HEK293T (cell line): ENCODE measurements at regions not wholly inside any gene's neighbourhood (a gene's known extent, or its start where the extent isn't known, plus 50 kb on each side); places are given as distances from the start of the nearest gene placed in this dataset.

Experiments used
- ARNT ChIP-seq: fragments of 450-650 bp; IDR thresholded peaks from 2 replicates; pipeline ENCODE4 v1.6.1; 2017; ENCODE audit warnings: mild to moderate bottlenecking
- ELF4 ChIP-seq: fragments of 450-650 bp; IDR thresholded peaks from 2 replicates; pipeline ENCODE4 v1.6.1; 2017; ENCODE audit warnings: antibody characterized with exemption
- TARDBP ChIP-seq: fragments of 450-650 bp; IDR thresholded peaks from 2 replicates; pipeline ENCODE4 v1.6.1; 2016

DNA sequence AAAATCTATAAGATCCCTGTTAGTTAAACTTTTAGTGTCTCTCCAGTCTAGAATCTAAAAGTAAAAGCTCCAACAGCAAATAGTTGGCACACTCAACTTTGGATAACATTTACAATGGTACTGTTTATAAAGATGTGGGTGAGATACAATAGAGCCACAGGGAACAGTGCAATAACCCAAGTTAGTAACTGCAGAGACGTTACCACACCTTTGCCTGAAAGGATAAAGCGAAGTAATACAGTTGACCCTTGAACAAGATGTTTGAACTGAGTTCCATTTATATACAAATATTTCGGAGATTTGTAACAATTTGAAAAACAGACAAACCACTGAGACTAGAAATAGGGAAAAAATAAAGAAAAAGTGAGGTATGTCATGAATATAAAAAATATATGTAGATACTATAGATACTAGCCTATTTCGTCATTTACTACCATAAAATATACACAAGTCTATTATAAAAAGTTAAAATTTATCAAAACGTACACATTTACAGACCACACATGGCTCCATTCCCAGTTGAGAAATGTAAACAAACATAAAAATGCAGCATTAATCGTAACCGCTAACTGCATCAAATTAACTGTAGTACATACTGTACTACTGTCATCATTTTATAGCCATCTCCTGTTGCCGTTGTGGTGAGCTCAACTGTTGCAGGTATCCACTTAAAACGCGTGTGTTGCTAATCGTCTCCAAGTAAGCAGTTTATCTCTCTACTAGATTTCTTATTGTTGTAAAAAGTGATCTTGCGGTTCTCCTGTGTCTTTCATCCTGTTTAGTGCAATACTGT, 56.5 kb upstream of the HIF1A start:
- TF ChIP-seq ELF4 (no peak), ARNT (no peak), TARDBP (no peak)
